ENCODE measurements at regions not wholly inside any gene's neighbourhood (a gene's known extent, or its start where the extent isn't known, plus 50 kb on each side); places are given as distances from the start of the nearest gene placed in this dataset.

DNA sequence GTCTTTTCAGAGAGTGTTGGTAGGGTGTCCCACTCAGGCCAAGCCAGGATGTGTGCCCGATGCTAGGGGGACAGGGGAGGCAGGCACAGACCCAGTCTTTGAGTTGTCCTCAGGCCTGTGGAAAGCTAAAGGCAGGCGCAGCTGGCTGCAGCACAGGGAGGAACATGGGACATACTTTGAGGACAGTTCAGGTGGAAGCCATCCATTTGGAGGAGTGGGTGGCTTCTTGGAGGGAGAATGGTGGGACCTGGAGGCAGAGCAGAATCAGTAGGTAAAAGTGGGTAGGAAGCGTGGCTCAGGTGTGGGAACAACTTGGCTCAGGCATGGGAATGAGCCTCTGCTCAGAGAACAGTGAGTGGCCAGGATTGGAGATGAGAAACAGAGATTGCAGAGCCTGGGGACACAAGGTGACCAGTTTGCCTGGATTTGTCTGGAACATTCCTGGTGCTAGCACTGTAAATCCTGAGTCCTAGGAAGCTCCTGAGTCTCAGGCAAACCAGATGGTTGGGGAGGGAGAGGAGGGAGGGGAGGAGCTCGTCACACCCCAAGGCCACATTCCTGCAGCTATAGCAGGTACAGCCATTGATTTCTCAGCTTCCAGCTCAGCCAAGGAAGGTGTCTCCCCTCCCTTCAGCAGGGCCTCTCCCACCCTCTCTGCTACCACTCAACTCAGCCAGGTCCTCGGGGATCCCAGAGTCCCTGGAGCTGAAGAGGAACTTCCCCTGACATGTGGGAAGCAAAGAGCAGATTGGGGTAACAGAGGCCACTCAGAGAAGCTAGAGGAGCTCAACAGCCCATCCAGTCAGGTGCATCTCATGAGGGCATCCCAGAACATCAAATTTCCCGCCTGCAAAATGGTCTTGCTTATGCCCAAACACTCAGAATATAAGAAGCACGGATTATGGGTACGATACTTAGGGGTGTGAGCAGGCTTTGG is 65.2 kb upstream of the TINAGL1 start:
- ChIA-PET POLR2A (interaction anchor here (0.6 kb wide), 1 partner anchor 106 kb away, joined by 3 read pairs; no protein-coding TSS in a partner anchor), CTCF (interaction anchor here (0.9 to 1.5 kb wide), 2 partner anchors 13 to 20 kb away, joined by 3 to 5 read pairs; no protein-coding TSS in a partner anchor)
- H3K27me3 ChIP-seq (ENCODE audit: control insufficient read depth in 2 of 2, insufficient read depth in 2 of 2, low read length in 2 of 2): peaks cover 0 to 2% of the 10 kb centered on the region in 2 experiments
- no peak overlapping the region for H3K4me3 ChIP-seq (replicated peaks in 1 of 3; ENCODE audit: insufficient read depth in 1 of 3, low read depth in 1 of 3, low read length in 3 of 3)
- no peaks in the 10 kb centered on the region for H3K79me2 ChIP-seq (ENCODE audit: control insufficient read depth, insufficient read depth, low read length)
- FAIRE-seq (no peak), DNase-seq (ENCODE audit: low read depth, low spot score) (no peak)
- dilution Hi-C loops (cut with MboI; ENCODE audit: extremely low pct_ligation_motif_present, low sequenced_read_pairs) (no loop called here), intact Hi-C loops (cut with micrococcal nuclease) (no loop called here)
- no TSS peak for BruUV-seq (replicated peaks)
- no peaks in the 10 kb centered on the region for H3K4me1 ChIP-seq (ENCODE audit: control insufficient read depth, extremely low read depth, insufficient read depth, low read length)
- H3K36me3 ChIP-seq (ENCODE audit: control insufficient read depth in 2 of 2, extremely low read depth in 1 of 2, insufficient read depth in 2 of 2, low read length in 2 of 2): no peaks in the 10 kb centered on the region
- no peaks in the 10 kb centered on the region for H3K9me1 ChIP-seq (replicated peaks; ENCODE audit: control insufficient read depth, extremely low read depth, insufficient read depth, low read length)
- H3K27ac ChIP-seq (ENCODE audit: insufficient read depth, low read depth, low read length): no peak overlapping the region
- H3K4me2 ChIP-seq (ENCODE audit: insufficient read depth, low read length): no peak overlapping the region
- H3K9me3 ChIP-seq (replicated peaks; ENCODE audit: control insufficient read depth, insufficient read depth, low read length): no peaks in the 10 kb centered on the region
- no peaks in the 10 kb centered on the region for H4K20me1 ChIP-seq (replicated peaks; ENCODE audit: control insufficient read depth, extremely low read depth, insufficient read depth, low read length)
- no peak overlapping the region for H2AFZ ChIP-seq (ENCODE audit: low read depth, low read length)
- TF ChIP-seq, protein P1, sequence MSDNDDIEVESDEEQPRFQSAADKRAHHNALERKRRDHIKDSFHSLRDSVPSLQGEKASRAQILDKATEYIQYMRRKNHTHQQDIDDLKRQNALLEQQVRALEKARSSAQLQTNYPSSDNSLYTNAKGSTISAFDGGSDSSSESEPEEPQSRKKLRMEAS (IDR thresholded peaks at IDR 0.05; ENCODE audit: insufficient read depth, insufficient read length): no peak
- TF ChIP-seq POLR2A (IDR thresholded peaks at IDR 0.05; ENCODE audit: low read depth, low read length): no peak
- no peak for TF ChIP-seq GATA2 (IDR thresholded peaks at IDR 0.05; ENCODE audit: insufficient read depth, insufficient read length, low read depth, low read length)
- TF ChIP-seq MYC (IDR thresholded peaks at IDR 0.05; ENCODE audit: low read depth, low read length): no peak
- TF ChIP-seq, protein P2, sequence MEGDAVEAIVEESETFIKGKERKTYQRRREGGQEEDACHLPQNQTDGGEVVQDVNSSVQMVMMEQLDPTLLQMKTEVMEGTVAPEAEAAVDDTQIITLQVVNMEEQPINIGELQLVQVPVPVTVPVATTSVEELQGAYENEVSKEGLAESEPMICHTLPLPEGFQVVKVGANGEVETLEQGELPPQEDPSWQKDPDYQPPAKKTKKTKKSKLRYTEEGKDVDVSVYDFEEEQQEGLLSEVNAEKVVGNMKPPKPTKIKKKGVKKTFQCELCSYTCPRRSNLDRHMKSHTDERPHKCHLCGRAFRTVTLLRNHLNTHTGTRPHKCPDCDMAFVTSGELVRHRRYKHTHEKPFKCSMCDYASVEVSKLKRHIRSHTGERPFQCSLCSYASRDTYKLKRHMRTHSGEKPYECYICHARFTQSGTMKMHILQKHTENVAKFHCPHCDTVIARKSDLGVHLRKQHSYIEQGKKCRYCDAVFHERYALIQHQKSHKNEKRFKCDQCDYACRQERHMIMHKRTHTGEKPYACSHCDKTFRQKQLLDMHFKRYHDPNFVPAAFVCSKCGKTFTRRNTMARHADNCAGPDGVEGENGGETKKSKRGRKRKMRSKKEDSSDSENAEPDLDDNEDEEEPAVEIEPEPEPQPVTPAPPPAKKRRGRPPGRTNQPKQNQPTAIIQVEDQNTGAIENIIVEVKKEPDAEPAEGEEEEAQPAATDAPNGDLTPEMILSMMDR (IDR thresholded peaks at IDR 0.05; ENCODE audit: extremely low read depth in 1 of 2, insufficient read depth in 1 of 2, low read depth in 1 of 2, low read length in 2 of 2): no peak
- no peak overlapping the region for H3K9ac ChIP-seq (replicated peaks; ENCODE audit: extremely low read depth, insufficient read depth, low read length)
